ENCODE measurements at regions not wholly inside any gene's neighbourhood (a gene's known extent, or its start where the extent isn't known, plus 50 kb on each side); places are given as distances from the start of the nearest gene placed in this dataset.

DNA sequence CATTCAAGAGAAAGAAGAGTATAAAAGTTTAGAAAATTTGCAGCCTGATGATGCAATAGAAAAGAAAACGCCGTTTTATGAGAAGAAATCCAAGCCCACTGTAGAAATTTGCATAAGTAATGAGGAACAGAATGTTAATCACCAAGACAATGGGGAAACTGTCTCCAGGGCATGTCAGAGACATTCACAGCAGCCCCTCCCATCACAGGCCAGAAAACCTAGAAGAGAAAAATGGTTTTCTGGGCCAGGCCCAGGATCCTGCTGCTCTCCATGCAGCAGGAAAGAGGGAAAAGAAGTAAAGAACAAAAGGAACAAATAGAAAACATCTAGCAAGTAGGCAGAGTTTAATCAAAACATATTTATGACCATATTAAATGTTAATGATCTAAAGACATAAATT is 119.0 kb downstream of the ANKRD50 start:
- TF ChIP-seq POLR2A (IDR thresholded peaks at IDR 0.05; ENCODE audit: low read length) = no peak
- TF ChIP-seq GATA1 (IDR thresholded peaks at IDR 0.05; ENCODE audit: low read depth, low read length) = no peak

All from erythroblast (primary cell).